Progenitor cell of endocrine pancreas (in vitro differentiated cells): ENCODE measurements at regions not wholly inside any gene's neighbourhood (a gene's known extent, or its start where the extent isn't known, plus 50 kb on each side); places are given as distances from the start of the nearest gene placed in this dataset.

ENCODE experiments used
- DNase-seq: peaks from one replicate; pipeline ENCODE4 v3.0.0; 2021; ENCODE audit warnings: low spot score; ENCODE audit not compliant: unreplicated experiment
- H3K27ac Mint-ChIP-seq: 2 replicates; pipeline ENCODE4 v1.8.0; 2021; ENCODE audit warnings: mild to moderate bottlenecking, moderate library complexity, mixed read lengths
- H3K27me3 Mint-ChIP-seq: 2 replicates; pipeline ENCODE4 v1.8.0; 2021; ENCODE audit warnings: mixed read lengths
- H3K36me3 Mint-ChIP-seq: 2 replicates; pipeline ENCODE4 v1.8.0; 2022; ENCODE audit warnings: mixed read lengths; ENCODE audit not compliant: insufficient read depth
- H3K4me1 Mint-ChIP-seq: 2 replicates; pipeline ENCODE4 v1.8.0; 2021; ENCODE audit warnings: low read depth, mixed read lengths
- H3K4me3 Mint-ChIP-seq: 2 replicates; pipeline ENCODE4 v1.8.0; 2021; ENCODE audit warnings: low read depth, mild to moderate bottlenecking, moderate library complexity, mixed read lengths
- H3K9me3 Mint-ChIP-seq: 2 replicates; pipeline ENCODE4 v1.8.0; 2021; ENCODE audit warnings: low read depth, mixed read lengths
- TF ChIP-seq, protein P1 (sequence below): fragments of 200-600 bp; sonication (generic); IDR thresholded peaks from one replicate; pipeline ENCODE4 v1.5.0; 2021; ENCODE audit warnings: antibody characterized with exemption, mild to moderate bottlenecking; ENCODE audit not compliant: unreplicated experiment

DNA sequence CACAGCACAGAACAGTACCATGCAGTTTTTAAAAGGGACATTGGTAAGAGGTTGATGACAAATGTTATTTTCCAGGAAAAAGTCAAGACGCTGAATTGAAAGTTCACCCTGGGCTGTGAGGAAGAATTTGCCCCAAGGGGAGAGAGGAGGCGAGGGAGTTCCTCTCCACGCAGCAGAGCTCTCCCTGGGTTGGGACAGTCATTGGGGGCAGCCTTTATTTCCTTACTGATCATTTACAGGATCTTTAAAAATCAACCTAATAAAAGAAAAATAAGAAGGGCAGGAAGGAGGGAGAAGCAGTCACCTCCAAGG is 49.9 kb upstream of the WNT7B start:
- peak overlapping the region; percentile 72 for H3K4me3 Mint-ChIP-seq
- H3K36me3 Mint-ChIP-seq, result no peaks in the 10 kb centered on the region
- TF ChIP-seq, protein P1, sequence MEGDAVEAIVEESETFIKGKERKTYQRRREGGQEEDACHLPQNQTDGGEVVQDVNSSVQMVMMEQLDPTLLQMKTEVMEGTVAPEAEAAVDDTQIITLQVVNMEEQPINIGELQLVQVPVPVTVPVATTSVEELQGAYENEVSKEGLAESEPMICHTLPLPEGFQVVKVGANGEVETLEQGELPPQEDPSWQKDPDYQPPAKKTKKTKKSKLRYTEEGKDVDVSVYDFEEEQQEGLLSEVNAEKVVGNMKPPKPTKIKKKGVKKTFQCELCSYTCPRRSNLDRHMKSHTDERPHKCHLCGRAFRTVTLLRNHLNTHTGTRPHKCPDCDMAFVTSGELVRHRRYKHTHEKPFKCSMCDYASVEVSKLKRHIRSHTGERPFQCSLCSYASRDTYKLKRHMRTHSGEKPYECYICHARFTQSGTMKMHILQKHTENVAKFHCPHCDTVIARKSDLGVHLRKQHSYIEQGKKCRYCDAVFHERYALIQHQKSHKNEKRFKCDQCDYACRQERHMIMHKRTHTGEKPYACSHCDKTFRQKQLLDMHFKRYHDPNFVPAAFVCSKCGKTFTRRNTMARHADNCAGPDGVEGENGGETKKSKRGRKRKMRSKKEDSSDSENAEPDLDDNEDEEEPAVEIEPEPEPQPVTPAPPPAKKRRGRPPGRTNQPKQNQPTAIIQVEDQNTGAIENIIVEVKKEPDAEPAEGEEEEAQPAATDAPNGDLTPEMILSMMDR, result no peak
- DNase-seq, result no peak
- peaks cover 63% of the 10 kb centered on the region for H3K27me3 Mint-ChIP-seq
- no peaks in the 10 kb centered on the region for H3K9me3 Mint-ChIP-seq
- no peak overlapping the region for H3K27ac Mint-ChIP-seq
- H3K4me1 Mint-ChIP-seq, result peaks cover 4% of the 10 kb centered on the region

DNA sequence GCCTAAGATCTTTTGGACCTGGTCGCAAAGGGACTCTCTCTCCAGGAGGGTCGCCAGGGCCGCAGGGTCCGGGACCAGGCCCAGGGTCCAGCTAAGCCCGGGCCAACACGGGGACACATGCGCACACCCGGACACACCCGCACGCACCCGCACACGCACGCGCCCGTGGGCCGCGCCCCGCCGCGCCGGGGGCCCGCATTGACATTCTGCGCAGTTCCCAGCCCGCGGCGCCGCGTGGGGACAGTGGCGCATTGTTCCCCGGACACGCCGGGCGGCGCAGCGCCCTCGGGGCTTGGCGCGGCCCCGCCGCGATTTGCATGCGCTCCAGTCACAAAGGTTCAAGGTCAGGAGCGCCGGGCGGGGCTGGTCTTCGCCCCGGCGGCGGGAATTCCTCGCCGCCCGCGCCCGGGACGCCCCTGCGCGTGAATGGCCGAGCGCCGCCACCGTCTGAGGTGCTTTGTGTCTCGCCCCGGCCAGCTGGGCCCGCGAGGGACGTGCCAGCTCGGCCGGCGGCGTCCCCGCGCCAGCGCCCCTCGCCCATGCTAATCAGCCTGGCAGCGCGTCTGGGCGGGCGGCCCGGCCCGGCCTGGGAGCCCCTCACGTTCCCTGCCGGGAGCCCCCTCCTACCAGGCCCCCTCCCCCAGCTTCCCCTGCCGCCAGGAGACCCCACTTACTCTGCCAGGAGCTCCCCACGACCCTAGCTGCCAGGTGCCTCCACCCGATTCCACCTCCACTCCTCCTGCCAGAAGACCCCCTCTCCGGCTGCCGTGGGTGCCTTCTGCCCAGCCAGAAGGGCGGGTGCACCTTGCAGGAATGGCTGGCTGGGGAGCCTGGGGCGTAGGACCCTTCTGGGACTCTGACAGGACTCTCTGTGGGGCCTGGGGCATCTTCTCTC is 50.5 kb upstream of the WNT7B start:
- H3K27me3 Mint-ChIP-seq, result peaks cover 60% of the 10 kb centered on the region
- peaks cover 4% of the 10 kb centered on the region for H3K4me1 Mint-ChIP-seq
- peak; percentile 34 for DNase-seq
- peak overlapping the region; percentile 72 for H3K4me3 Mint-ChIP-seq
- TF ChIP-seq, protein P1, result no peak
- H3K27ac Mint-ChIP-seq, result no peak overlapping the region
- H3K9me3 Mint-ChIP-seq, result no peaks in the 10 kb centered on the region
- H3K36me3 Mint-ChIP-seq, result no peaks in the 10 kb centered on the region

GRCh38 chr22:46028106-46028991 is 51.4 kb upstream of the WNT7B start:
- Mint-ChIP-seq H3K4me1 (peaks cover 4% of the 10 kb centered on the region), H3K9me3 (no peaks in the 10 kb centered on the region), H3K4me3 (peak overlapping the region; percentile 54), H3K36me3 (no peaks in the 10 kb centered on the region), H3K27ac (peak overlapping the region; percentile 83), H3K27me3 (peaks cover 57% of the 10 kb centered on the region)
- DNase-seq, result no peak
- TF ChIP-seq, protein P1, result no peak

DNA sequence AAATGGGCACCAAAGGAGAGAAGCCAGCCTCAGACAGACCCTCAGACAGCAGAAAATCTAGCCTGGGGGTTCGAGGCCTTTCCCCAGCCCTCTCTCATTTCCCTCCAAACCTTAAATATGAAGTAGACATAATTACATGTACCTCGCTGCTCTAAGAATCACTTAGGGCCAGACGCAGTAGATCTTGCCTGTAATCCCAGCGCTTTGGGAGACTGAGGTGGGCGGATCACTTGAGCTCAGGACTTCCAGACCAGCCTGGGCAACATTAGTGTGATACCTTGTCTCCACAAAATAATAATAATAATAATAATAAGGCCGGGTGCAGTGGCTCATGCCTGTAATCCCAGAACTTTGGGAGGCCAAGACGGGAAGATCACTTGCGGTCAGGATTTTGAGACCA is 52.1 kb upstream of the WNT7B start:
- Mint-ChIP-seq H3K9me3 (no peaks in the 10 kb centered on the region), H3K27me3 (peaks cover 56% of the 10 kb centered on the region), H3K4me1 (peaks cover 4% of the 10 kb centered on the region), H3K4me3 (no peak overlapping the region), H3K36me3 (no peaks in the 10 kb centered on the region), H3K27ac (no peak overlapping the region)
- DNase-seq, result no peak
- TF ChIP-seq, protein P1, result no peak

- DNase-seq, result no peak
- peaks cover 50% of the 10 kb centered on the region for H3K27me3 Mint-ChIP-seq
- H3K4me3 Mint-ChIP-seq, result no peak overlapping the region
- TF ChIP-seq, protein P1, result no peak
- H3K27ac Mint-ChIP-seq, result no peak overlapping the region
- no peaks in the 10 kb centered on the region for H3K9me3 Mint-ChIP-seq
- peaks cover 4% of the 10 kb centered on the region for H3K4me1 Mint-ChIP-seq
- H3K36me3 Mint-ChIP-seq, result no peaks in the 10 kb centered on the region
Observed at GRCh38 chr22:46029574-46030200, 52.7 kb upstream of the WNT7B start.
